ENCODE measurements at regions not wholly inside any gene's neighbourhood (a gene's known extent, or its start where the extent isn't known, plus 50 kb on each side); places are given as distances from the start of the nearest gene placed in this dataset.

- TF ChIP-seq GATA3 (IDR thresholded peaks at IDR 0.05; ENCODE audit: low read depth, low read length) (no peak), GATA2 (IDR thresholded peaks at IDR 0.05; ENCODE audit: low read depth, low read length) (no peak)
Measured at GRCh38 chr4:129167640-129168260, 71.8 kb downstream of the C4orf33 start.
